Stimulated activated CD8-positive, alpha-beta memory T cell treated with anti-CD3 and anti-CD28 coated beads, Interleukin-4, amount 100 ng/mL, for 48 hours (primary cell): ENCODE measurements at regions not wholly inside any gene's neighbourhood (a gene's known extent, or its start where the extent isn't known, plus 50 kb on each side); places are given as distances from the start of the nearest gene placed in this dataset.

Experiments used
- DNase-seq: peaks from one replicate; pipeline ENCODE4 v3.0.0-alpha.2; 2020

GRCh38 chr2:146349334-146349733, 1495.5 kb upstream of the ACVR2A start:
- no peak for DNase-seq

DNA sequence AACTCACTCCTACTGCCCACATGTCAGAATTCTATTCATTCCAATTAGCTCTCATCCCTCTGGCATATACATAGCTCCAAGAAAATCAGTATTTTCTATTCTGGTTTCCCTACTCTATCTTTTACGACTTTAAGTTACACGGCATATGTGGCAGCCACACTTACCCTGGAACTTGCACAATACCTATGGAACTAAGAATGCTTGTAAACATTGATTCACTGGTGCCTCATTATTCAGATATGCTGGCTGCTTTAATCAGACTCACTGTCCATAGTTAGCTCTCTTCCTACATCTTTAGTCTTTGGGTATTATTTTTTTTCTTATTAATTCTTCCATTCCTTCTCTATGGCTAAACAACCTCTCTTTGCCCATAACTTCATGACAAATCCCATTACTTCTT, 1519.9 kb upstream of the ACVR2A start:
- no peak for DNase-seq

GRCh38 chr2:146323564-146323963, 1521.3 kb upstream of the ACVR2A start:
- no peak for DNase-seq

DNA sequence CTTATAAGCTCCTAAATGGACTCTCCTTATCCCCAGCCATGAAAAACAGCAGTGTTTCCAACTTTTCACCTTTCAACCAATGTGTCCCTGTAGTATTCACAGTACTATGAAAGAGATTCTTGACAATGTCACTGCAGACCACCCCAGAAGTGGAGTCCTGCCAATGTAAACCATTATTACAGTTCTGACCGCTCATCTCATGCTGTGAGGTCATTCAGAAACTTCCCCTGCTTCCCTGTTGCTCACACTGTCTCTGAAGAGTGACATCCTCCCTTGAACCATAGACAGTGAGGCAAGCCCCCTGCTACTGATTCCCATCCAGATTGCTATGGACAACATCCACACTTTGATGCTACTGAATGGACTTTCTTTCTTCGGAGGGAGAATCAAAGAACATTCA, 1523.7 kb upstream of the ACVR2A start:
- DNase-seq, result no peak

DNA sequence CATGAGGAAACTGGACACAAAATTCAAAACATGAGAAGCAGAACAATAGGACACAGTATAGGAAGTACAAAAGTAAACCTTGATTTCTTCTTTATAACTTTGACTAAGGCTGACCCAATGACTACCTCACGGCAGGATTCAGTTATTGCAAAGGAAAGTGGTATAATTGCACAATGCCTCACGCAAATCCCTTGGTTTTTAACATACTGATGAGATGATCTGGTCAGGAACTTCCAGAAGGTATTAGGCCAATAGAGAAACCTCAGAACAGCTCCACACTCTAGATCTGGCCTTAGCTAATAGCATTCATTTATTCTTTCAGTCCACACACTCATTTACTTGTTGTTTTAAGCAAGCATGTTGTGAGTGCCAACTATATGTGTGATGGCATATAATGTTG, 1526.9 kb upstream of the ACVR2A start:
- DNase-seq, result no peak

DNA sequence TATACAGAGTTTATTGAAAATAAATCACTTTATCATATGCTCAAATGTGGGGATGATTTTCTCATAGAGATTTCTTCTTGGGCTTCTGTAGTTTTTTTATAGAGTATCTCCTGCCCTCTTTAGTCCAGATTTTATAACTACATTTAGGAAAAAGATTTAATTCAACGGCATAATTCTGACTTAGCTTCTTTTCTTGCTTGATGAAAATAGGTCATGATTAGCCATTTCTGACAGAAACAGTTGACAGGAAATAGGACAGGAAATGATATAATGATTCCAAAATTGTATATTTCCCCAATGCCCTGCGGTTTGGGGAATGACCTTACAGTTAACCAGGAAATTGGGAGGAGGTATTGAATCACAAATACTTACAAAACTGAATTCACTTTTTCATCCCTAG, 1531.9 kb upstream of the ACVR2A start:
- DNase-seq, result no peak

DNA sequence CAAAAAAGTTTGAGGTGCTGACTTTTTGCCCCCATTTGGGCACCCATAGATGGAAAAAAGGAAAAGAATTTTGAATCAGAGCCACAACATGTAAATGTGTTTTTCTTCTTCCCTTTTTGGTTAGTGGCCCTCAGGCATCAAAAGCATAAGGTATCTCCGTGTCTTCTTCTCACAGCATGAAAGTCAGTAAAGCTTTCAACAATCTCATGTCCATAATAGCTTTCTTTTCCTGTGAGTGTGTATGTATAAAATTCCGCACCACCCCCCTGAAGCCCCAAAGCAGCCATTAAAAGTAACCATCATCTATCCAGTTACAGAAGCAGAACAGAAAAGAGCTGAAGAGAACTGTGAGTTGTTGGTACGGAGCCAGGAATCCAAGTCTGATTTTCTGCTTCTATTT, 1539.7 kb upstream of the ACVR2A start:
- DNase-seq, result no peak

- DNase-seq, result no peak
Measured at GRCh38 chr2:146301287-146301686, 1543.5 kb upstream of the ACVR2A start.

- DNase-seq, result no peak
Measured at GRCh38 chr2:146295080-146295670, 1549.7 kb upstream of the ACVR2A start.

DNA sequence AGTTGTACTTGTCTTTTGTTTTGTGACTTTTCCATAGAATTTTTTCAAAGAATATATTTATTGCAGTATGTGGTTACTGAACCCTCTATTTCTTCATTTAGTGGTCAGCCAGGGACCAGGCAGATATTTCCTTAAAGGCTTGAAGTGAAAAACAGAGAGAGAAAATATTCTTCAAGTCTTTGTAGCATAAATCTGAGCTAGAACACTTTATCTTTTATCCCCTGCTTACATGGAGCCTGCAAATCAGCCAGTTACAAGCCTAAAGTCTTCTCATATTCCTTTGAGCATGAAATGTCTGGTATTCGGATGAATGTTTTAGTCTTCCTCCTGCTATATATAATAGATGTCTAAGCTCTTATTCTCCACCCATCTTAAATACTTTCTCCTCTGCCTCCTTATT, 1557.5 kb upstream of the ACVR2A start:
- no peak for DNase-seq

GRCh38 chr2:146278881-146279280, 1565.9 kb upstream of the ACVR2A start:
- no peak for DNase-seq

GRCh38 chr2:146271131-146271831, 1573.5 kb upstream of the ACVR2A start:
- DNase-seq, result no peak

DNA sequence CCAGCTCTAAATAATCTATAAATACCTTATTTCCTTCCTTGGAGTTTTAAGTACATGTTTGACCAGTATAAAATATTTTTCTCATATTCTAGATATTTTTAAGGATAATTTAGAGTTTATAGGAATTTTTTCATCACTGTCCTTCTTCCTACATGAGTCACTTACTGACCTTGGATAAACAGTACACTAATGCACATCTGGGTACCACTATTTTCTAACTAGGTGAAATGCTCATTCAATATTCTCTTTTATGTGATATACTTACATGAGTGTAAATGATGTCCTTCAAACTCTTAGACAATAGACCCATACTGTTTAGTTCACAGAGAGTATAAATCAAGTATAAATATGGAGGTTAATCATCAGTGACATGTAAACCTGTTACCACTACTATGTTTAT, 1574.2 kb upstream of the ACVR2A start:
- no peak for DNase-seq

- DNase-seq, result no peak
Measured at GRCh38 chr2:146267093-146267492, 1577.7 kb upstream of the ACVR2A start.

- DNase-seq, result no peak
Measured at GRCh38 chr2:146265656-146266055, 1579.2 kb upstream of the ACVR2A start.

DNA sequence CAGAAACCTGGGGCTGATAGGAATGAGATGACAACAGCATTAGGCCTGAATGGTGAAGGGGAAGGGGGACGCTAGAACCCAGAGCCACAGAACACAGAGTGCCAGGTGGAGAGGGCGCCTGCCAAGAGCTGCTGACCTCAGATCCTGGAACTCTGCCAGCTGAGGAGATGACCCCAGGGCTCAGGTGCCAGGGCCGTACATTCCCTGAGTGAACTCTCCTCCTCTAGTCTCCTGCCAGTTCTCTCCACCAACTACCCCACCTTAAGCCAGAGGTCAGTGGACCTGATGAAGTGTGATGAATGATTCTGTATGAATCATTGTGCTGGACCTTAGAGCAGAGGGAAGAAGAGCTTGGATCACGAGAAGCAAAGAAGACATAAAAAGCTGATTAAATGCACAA, 1582.2 kb upstream of the ACVR2A start:
- DNase-seq, result no peak

DNA sequence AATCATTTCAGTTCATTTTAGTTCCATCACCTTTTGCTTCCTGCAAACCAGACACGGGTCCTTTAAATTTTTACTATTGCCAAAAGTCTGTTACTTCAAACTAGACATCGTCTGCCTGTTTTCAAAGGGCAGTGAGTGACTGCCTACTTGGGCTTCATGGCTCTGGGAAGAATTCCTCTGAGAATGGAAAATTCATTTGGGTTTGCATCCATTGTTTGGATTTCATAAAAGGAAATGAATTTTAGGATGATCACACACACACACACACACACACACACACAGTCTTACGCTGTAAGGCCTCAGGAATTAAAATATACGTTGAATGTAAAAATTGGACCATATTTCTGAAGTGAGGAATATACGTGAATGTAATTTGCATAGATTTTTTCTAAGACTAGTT, 1584.3 kb upstream of the ACVR2A start:
- no peak for DNase-seq

DNA sequence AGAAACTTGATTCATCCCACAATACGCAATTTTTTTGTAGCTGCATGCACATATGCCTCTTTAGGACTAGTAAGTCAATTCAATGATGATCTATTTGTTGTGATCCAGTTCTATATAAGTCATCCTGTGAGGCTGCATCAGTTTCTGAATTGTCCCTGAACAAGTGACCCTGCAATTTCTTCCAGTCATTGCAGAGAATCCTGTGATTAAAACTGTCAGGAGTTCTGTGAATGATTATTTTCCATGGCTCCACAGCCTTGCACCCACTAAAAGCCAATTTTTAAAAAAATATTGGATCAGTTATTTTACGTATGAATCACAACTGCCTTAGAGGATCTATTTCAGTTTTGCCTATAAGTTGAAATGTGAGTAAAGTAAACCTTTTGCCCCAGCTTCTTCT, 1585.0 kb upstream of the ACVR2A start:
- DNase-seq, result no peak

DNA sequence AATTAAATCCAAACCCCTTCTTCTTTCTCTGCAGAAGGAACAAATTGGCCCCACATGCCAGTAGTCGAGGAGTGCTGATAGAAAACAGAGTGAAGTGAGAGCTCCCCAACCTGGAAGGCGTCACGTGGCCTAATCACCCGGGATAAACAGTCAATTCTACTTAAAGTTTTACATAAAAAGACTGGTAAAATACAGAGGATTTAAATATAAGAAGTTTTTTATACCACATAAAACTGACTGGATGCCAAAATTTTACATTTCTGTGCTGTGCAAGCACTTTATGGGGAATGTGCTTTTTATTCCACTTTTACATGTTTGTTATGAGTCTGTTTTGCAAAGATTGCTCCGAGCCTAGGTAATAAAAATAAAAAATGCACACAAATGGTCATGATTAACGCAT, 1586.8 kb upstream of the ACVR2A start:
- no peak for DNase-seq

DNA sequence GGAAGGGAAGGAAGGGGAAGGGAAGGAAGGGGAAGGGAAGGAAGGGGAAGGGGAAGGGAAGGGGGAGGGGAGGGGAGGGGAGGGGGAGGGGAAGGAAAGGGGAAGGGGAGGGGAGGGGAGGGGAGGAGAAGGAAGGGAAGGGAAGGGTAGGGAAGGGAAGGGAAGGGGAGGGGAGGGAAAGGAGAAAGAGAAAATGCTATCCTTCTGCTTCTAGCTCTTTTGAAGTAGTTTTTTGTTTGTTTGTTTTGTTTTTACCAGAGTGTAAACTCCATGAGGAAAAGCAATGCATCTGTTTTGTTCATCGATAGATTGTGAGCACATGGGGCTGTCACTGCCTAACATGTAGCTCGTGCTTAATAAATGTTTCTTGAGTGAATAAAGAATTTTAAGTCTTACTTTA, 1592.7 kb upstream of the ACVR2A start:
- DNase-seq, result no peak

- DNase-seq, result no peak
Measured at GRCh38 chr2:146251328-146251727, 1593.5 kb upstream of the ACVR2A start.

- no peak for DNase-seq
Measured at GRCh38 chr2:146246736-146247523, 1597.9 kb upstream of the ACVR2A start.

DNA sequence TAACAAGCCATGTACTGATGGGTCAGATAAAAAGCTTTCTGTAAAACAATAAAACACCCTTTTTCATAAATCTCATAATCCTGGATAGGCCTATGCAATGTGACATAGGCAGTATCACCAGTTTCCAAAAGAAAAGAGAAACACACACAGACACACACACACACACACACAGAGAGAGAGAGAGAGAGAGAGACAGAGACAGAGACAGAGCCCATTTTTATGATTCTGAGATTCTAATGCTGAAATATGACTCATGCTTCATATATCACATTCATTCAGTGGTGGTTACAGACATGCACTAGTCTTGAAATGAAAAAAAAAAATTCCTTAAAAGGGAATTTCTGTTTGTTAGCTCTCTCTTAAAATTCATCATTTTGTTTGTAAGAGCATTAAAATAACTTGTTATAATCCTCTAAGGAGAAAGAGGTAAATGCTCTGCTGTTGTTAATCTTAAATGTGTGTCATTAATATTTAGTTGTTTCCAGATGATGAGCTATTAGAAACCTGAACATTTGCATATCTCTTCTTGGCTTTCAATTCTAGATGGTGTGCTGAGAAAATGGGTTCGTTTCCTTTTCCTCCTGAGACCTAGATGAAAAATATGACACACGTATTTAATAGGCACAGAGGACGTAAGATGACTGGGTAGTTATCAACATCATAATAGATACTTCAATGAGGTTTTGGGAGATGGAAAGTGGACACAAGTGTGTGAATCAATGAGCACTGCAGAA, 1598.7 kb upstream of the ACVR2A start:
- no peak for DNase-seq

DNA sequence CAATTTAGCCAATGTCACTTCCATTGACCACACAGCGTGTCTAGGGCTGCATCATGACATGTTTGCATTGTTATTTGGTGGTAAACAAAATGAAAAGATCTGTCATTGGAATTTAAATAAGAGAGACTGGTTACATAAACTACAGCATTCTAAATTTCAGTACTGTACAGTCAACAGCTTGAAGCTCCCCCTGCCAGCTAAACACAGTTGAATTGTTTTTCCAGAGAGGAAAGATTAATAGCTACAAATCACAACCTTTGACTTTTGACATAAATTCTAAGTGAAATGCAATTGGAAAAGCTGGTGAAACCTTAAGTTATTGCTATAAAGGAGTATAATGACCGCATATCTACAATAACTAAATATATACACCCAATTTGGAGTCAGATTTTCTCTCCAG, 1600.0 kb upstream of the ACVR2A start:
- DNase-seq, result no peak
